ENCODE measurements at regions not wholly inside any gene's neighbourhood (a gene's known extent, or its start where the extent isn't known, plus 50 kb on each side); places are given as distances from the start of the nearest gene placed in this dataset.

GRCh38 chrX:42384956-42385355 is 393.0 kb downstream of the PPP1R2C start:
- intact Hi-C loops (cut with micrococcal nuclease) (no loop called here), in situ Hi-C loops (cut with MboI) (no loop called here)
- BruUV-seq (replicated peaks), result no TSS peak
- Histone ChIP-seq H3K4me3 (no peak overlapping the region), H3K27ac (ENCODE audit: extremely low read depth, low read depth, low read length) (no peak overlapping the region), H3K79me2 (ENCODE audit: control insufficient read depth, insufficient read depth, low read length) (no peaks in the 10 kb centered on the region), H3K36me3 (ENCODE audit: control insufficient read depth, insufficient read depth, low read length) (no peaks in the 10 kb centered on the region), H3K9ac (ENCODE audit: insufficient read depth in 1 of 2, low read depth in 2 of 2, low read length in 2 of 2) (no peak overlapping the region), H3K9me3 (replicated peaks; ENCODE audit: control insufficient read depth, insufficient read depth, low read depth, low read length) (no peaks in the 10 kb centered on the region), H3K4me2 (ENCODE audit: insufficient read depth, low read length) (no peak overlapping the region), H4K20me1 (replicated peaks; ENCODE audit: control insufficient read depth, insufficient read depth, low read length) (no peaks in the 10 kb centered on the region), H2AFZ (ENCODE audit: low read depth, low read length) (no peak overlapping the region), H3K4me1 (replicated peaks in 1 of 2; ENCODE audit: control insufficient read depth in 2 of 2, insufficient read depth in 2 of 2, low read length in 2 of 2) (no peaks in the 10 kb centered on the region), H3K27me3 (ENCODE audit: control insufficient read depth in 2 of 2, insufficient read depth in 2 of 2, low read length in 2 of 2) (no peaks in the 10 kb centered on the region), H3K9me1 (ENCODE audit: control insufficient read depth, insufficient read depth, low read length) (no peaks in the 10 kb centered on the region)
- DNase-seq (ENCODE audit: extremely low read depth in 1 of 4, low spot score in 3 of 4) (no peak), FAIRE-seq (no peak), ATAC-seq (no peak)
- 0% methylated on average over 1 of the region's 1 CpG for WGBS (ENCODE audit: insufficient coverage, low coverage, missing lambda C conversion rate)
- CTCF ChIA-PET (ENCODE audit: low intra/inter-chr PET ratio), result no interaction called here
- TF ChIP-seq BACH1 (tag; IDR thresholded peaks at IDR 0.05), result no peak
- TF ChIP-seq MTF1 (CRISPR knock-in tag; IDR thresholded peaks at IDR 0.05; ENCODE audit: borderline replicate concordance), result no peak
- POLR2A ChIA-PET, result no interaction called here

DNA sequence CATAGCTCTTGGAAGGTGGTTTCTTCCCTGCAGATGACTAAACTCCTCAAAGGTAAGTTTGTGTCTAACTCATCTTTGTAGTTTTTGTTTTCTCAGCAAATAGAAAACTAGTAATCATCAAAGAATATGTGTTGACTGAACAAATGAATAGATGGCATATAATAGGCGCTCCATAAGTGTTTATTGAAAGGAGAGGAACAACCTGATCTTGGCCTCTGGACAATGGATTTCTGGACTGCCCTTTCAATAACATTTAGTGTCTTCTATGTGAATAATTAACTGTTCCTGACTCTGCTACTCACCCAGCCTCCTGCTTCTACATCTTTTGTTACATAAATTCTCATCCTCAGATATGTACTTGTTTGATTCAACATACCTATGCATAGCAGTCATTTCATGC is 399.1 kb downstream of the PPP1R2C start:
- FAIRE-seq (no peak), ATAC-seq (no peak), DNase-seq (ENCODE audit: extremely low read depth in 1 of 4, low spot score in 3 of 4) (no peak)
- 0% methylated on average over 1 of the region's 1 CpG for WGBS (ENCODE audit: insufficient coverage, low coverage, missing lambda C conversion rate)
- H3K27me3 ChIP-seq (ENCODE audit: control insufficient read depth in 2 of 2, insufficient read depth in 2 of 2, low read length in 2 of 2), result no peaks in the 10 kb centered on the region
- CTCF ChIA-PET (ENCODE audit: low intra/inter-chr PET ratio), result no interaction called here
- no TSS peak for BruUV-seq (replicated peaks)
- no peak overlapping the region for H3K27ac ChIP-seq (ENCODE audit: extremely low read depth, low read depth, low read length)
- in situ Hi-C loops (cut with MboI), result no loop called here
- H3K4me1 ChIP-seq (replicated peaks in 1 of 2; ENCODE audit: control insufficient read depth in 2 of 2, insufficient read depth in 2 of 2, low read length in 2 of 2), result no peaks in the 10 kb centered on the region
- no peaks in the 10 kb centered on the region for H3K79me2 ChIP-seq (ENCODE audit: control insufficient read depth, insufficient read depth, low read length)
- H3K36me3 ChIP-seq (ENCODE audit: control insufficient read depth, insufficient read depth, low read length), result no peaks in the 10 kb centered on the region
- TF ChIP-seq DIDO1 (tag; IDR thresholded peaks at IDR 0.05; ENCODE audit: low read depth) (no peak), FOS (IDR thresholded peaks at IDR 0.05; ENCODE audit: extremely low read depth, insufficient read length) (no peak), ZNF217 (CRISPR knock-in tag; IDR thresholded peaks at IDR 0.05) (no peak), CBFA2T2 (conservative IDR thresholded peaks at IDR 0.05) (no peak), ZNF280A (IDR thresholded peaks at IDR 0.05; ENCODE audit: low read depth, partially characterized antibody) (no peak), CBX8 (IDR thresholded peaks at IDR 0.05; ENCODE audit: borderline replicate concordance, extremely low read depth, low read depth, low read length, poor library complexity, severe bottlenecking) (no peak), GABPB2 (CRISPR knock-in tag; conservative IDR thresholded peaks at IDR 0.05) (no peak), CEBPB (tag; IDR thresholded peaks at IDR 0.05) (no peak), CSDE1 (IDR thresholded peaks at IDR 0.05) (no peak)
- TF ChIP-seq, protein P1, sequence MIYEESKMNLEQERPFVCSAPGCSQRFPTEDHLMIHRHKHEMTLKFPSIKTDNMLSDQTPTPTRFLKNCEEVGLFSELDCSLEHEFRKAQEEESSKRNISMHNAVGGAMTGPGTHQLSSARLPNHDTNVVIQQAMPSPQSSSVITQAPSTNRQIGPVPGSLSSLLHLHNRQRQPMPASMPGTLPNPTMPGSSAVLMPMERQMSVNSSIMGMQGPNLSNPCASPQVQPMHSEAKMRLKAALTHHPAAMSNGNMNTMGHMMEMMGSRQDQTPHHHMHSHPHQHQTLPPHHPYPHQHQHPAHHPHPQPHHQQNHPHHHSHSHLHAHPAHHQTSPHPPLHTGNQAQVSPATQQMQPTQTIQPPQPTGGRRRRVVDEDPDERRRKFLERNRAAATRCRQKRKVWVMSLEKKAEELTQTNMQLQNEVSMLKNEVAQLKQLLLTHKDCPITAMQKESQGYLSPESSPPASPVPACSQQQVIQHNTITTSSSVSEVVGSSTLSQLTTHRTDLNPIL (CRISPR knock-in tag; IDR thresholded peaks at IDR 0.05), result no peak
- H3K9me1 ChIP-seq (ENCODE audit: control insufficient read depth, insufficient read depth, low read length), result no peaks in the 10 kb centered on the region
- H3K4me2 ChIP-seq (ENCODE audit: insufficient read depth, low read length), result no peak overlapping the region
- POLR2A ChIA-PET, result interaction anchor here (1.2 kb wide), 1 partner anchor 9 kb away, joined by 5 read pairs; no protein-coding TSS in a partner anchor
- H2AFZ ChIP-seq (ENCODE audit: low read depth, low read length), result no peak overlapping the region
- no peaks in the 10 kb centered on the region for H4K20me1 ChIP-seq (replicated peaks; ENCODE audit: control insufficient read depth, insufficient read depth, low read length)
- H3K4me3 ChIP-seq, result no peak overlapping the region
- no peaks in the 10 kb centered on the region for H3K9me3 ChIP-seq (replicated peaks; ENCODE audit: control insufficient read depth, insufficient read depth, low read depth, low read length)
- intact Hi-C loops (cut with micrococcal nuclease), result no loop called here
- no peak overlapping the region for H3K9ac ChIP-seq (ENCODE audit: insufficient read depth in 1 of 2, low read depth in 2 of 2, low read length in 2 of 2)
